H1 (cell line): ENCODE measurements at regions not wholly inside any gene's neighbourhood (a gene's known extent, or its start where the extent isn't known, plus 50 kb on each side); places are given as distances from the start of the nearest gene placed in this dataset.

Experiments used
- CTCF ChIA-PET: fragments of 300-600 bp; sonication (Branson Sonifier 250); formaldehyde crosslinking; loops from one replicate; lab custom pipeline; 2021; ENCODE audit not compliant: partially characterized antibody; lab: Charles Lee
- POLR2A ChIA-PET: fragments of 300-600 bp; sonication (Branson Sonifier 250); formaldehyde crosslinking; loops from one replicate; lab custom pipeline; 2021; ENCODE audit warnings: inconsistent platforms; ENCODE audit not compliant: partially characterized antibody; lab: Charles Lee
- DNase-seq, 2 experiments: peaks; one replicate each; pipeline versions ENCODE4 v3.0.0 to v3.0.0-alpha.2; 2010 to 2022; ENCODE audit warnings: low spot score in 2 of 2, low read depth in 1 of 2, mixed read lengths in 1 of 2
- FAIRE-seq: peaks from 2 replicates; lab custom pipeline; 2011; peaks lifted over from hg19 to GRCh38; lab: Jason Lieb, UNC
- H2AFZ ChIP-seq: 2 replicates; pipeline ENCODE4 v1.8.1; 2012; ENCODE audit warnings: low read length, inconsistent platforms
- H2AK5ac ChIP-seq: 2 replicates; pipeline ENCODE4 v1.6.1; 2013; ENCODE audit warnings: low read depth, low read length
- H2BK120ac ChIP-seq: replicated peaks from 2 replicates; pipeline ENCODE3; 2013; ENCODE audit warnings: low read depth, low read length, inconsistent platforms
- H2BK12ac ChIP-seq: 2 replicates; pipeline ENCODE4 v1.6.1; 2013; ENCODE audit warnings: low read depth, low read length
- H2BK15ac ChIP-seq: 2 replicates; pipeline ENCODE4 v1.6.1; 2013; ENCODE audit warnings: low read length
- H2BK20ac ChIP-seq: 2 replicates; pipeline ENCODE4 v1.6.1; 2013; ENCODE audit warnings: low read length
- H2BK5ac ChIP-seq: 2 replicates; pipeline ENCODE4 v1.6.1; 2013; ENCODE audit warnings: low read depth, low read length
- H3K14ac ChIP-seq: 2 replicates; pipeline ENCODE4 v1.6.1; 2013; ENCODE audit warnings: inconsistent platforms; ENCODE audit not compliant: insufficient read length
- H3K18ac ChIP-seq: 2 replicates; pipeline ENCODE4 v1.6.1; 2013; ENCODE audit warnings: low read length; ENCODE audit errors: extremely low read depth
- H3K23ac ChIP-seq: 2 replicates; pipeline ENCODE4 v1.6.1; 2013; ENCODE audit warnings: inconsistent platforms; ENCODE audit not compliant: insufficient read length
- H3K23me2 ChIP-seq: 2 replicates; pipeline ENCODE4 v1.6.1; 2013; ENCODE audit warnings: low read depth, low read length
- H3K27ac ChIP-seq: 2 replicates; pipeline ENCODE4 v1.6.1; 2011; ENCODE audit warnings: low read depth, low read length, inconsistent platforms
- H3K27me3 ChIP-seq, 4 experiments: replicated peaks in 1 of 4; 1 replicate in 1 of 4; 2 replicates in 3 of 4; pipeline versions ENCODE4 v1.6.1 to v1.8.1; 2011 to 2013; ENCODE audit warnings: low read length in 3 of 4, mild to moderate bottlenecking in 3 of 4, inconsistent platforms in 2 of 4, mixed read lengths in 2 of 4, moderate library complexity in 1 of 4; ENCODE audit not compliant: control insufficient read depth in 3 of 4, insufficient read depth in 3 of 4; ENCODE audit errors: extremely low read depth in 1 of 4
- H3K36me3 ChIP-seq, 4 experiments: 2 replicates each; pipeline versions ENCODE4 v1.6.1 to v1.8.1; 2011 to 2013; ENCODE audit warnings: mild to moderate bottlenecking in 4 of 4, low read length in 3 of 4, moderate library complexity in 2 of 4, control low read depth in 1 of 4, inconsistent platforms in 1 of 4; ENCODE audit not compliant: insufficient read depth in 4 of 4, control insufficient read depth in 2 of 4
- H3K4ac ChIP-seq: replicated peaks from 2 replicates; pipeline ENCODE3; 2013; ENCODE audit warnings: low read length, low read depth, mixed read lengths, inconsistent platforms; ENCODE audit not compliant: insufficient read length
- H3K4me1 ChIP-seq, 4 experiments: replicated peaks in 1 of 4; 1 replicate in 1 of 4; 2 replicates in 3 of 4; pipeline versions ENCODE4 v1.6.1 to v1.8.1; 2011 to 2013; ENCODE audit warnings: low read length in 3 of 4, inconsistent platforms in 2 of 4, mixed read lengths in 1 of 4; ENCODE audit not compliant: insufficient read depth in 4 of 4, control insufficient read depth in 3 of 4
- H3K4me2 ChIP-seq, 2 experiments: 2 replicates each; pipeline versions ENCODE4 v1.6.1 to v1.8.1; 2011 to 2013; ENCODE audit warnings: low read depth in 2 of 2, low read length in 2 of 2, control low read depth in 1 of 2, inconsistent platforms in 1 of 2, mild to moderate bottlenecking in 1 of 2; ENCODE audit not compliant: insufficient read depth in 1 of 2
- H3K4me3 ChIP-seq, 4 experiments: fragments of 200-600, 300-600 bp in 1 of 4; sonication (generic), shearing (Covaris generic), sonication (Bioruptor Twin) in 1 of 4; 2 replicates each; pipeline versions ENCODE4 v1.5.1 to v1.8.1; 2011 to 2016; ENCODE audit warnings: low read length in 4 of 4, low read depth in 3 of 4, control low read depth in 2 of 4, inconsistent platforms in 2 of 4, mild to moderate bottlenecking in 2 of 4, mixed read lengths in 1 of 4, moderate library complexity in 1 of 4; ENCODE audit not compliant: insufficient read depth in 2 of 4; ENCODE audit errors: extremely low read depth in 1 of 4
- H3K56ac ChIP-seq: replicated peaks from 2 replicates; pipeline ENCODE3; 2013; ENCODE audit warnings: low read depth, mild to moderate bottlenecking, mixed read lengths, low read length, inconsistent platforms; ENCODE audit not compliant: insufficient read length
- H3K79me1 ChIP-seq: 2 replicates; pipeline ENCODE4 v1.6.1; 2013; ENCODE audit warnings: low read depth, low read length, control low read depth
- H3K79me2 ChIP-seq, 2 experiments: 2 replicates each; pipeline versions ENCODE4 v1.6.1 to v1.8.1; 2012 to 2013; ENCODE audit warnings: low read length in 2 of 2, mild to moderate bottlenecking in 2 of 2, inconsistent platforms in 1 of 2; ENCODE audit not compliant: insufficient read depth in 2 of 2, control insufficient read depth in 1 of 2
- H3K9ac ChIP-seq, 4 experiments: replicated peaks in 1 of 4; 1 replicate in 1 of 4; 2 replicates in 3 of 4; pipeline versions ENCODE4 v1.6.1 to v1.8.1; 2011 to 2013; ENCODE audit warnings: low read depth in 3 of 4, low read length in 3 of 4, control low read depth in 2 of 4, mild to moderate bottlenecking in 2 of 4, moderate library complexity in 2 of 4, inconsistent platforms in 1 of 4; ENCODE audit errors: extremely low read depth in 1 of 4
- H3K9me3 ChIP-seq, 2 experiments: 2 replicates each; pipeline versions ENCODE4 v1.6.1 to v1.8.1; 2012 to 2013; ENCODE audit warnings: mild to moderate bottlenecking in 2 of 2, moderate library complexity in 2 of 2, control low read depth in 1 of 2, inconsistent platforms in 1 of 2, low read depth in 1 of 2, low read length in 1 of 2, mixed read lengths in 1 of 2; ENCODE audit not compliant: insufficient read depth in 2 of 2
- H4K20me1 ChIP-seq, 2 experiments: replicated peaks in 1 of 2; 2 replicates each; pipeline versions ENCODE3 to v1.8.1; 2011 to 2013; ENCODE audit warnings: inconsistent platforms in 2 of 2, low read length in 2 of 2, mild to moderate bottlenecking in 1 of 2; ENCODE audit not compliant: insufficient read depth in 2 of 2, control insufficient read depth in 1 of 2
- H4K5ac ChIP-seq: 2 replicates; pipeline ENCODE4 v1.6.1; 2013; ENCODE audit warnings: low read length, low read depth, mixed read lengths, inconsistent platforms; ENCODE audit not compliant: insufficient read length
- H4K8ac ChIP-seq: 2 replicates; pipeline ENCODE4 v1.8.0; 2013; ENCODE audit warnings: mild to moderate bottlenecking, moderate library complexity, low read length, inconsistent platforms; ENCODE audit not compliant: insufficient read depth; ENCODE audit errors: extremely low read depth
- H4K91ac ChIP-seq: replicated peaks from 2 replicates; pipeline ENCODE3; 2013; ENCODE audit warnings: low read length, mixed read lengths, inconsistent platforms; ENCODE audit not compliant: insufficient read length
- KDM5A ChIP-seq: fragments of 200-600 bp; IDR thresholded peaks from 2 replicates; pipeline ENCODE4 v1.7.1; 2012; ENCODE audit warnings: mild to moderate bottlenecking, low read length, inconsistent platforms, mixed read lengths
- TAF7 ChIP-seq: optimal IDR thresholded peaks from 2 replicates; pipeline ENCODE3; 2011; ENCODE audit warnings: low read depth, mild to moderate bottlenecking, inconsistent platforms, low read length, moderate library complexity, borderline replicate concordance
- WGBS, 2 experiments: shearing (Covaris generic) in 1 of 2; methylation state at CpG; one replicate each; pipeline versions ENCODE4 v1.1.6 to v1.1.7; 2013 to 2015; ENCODE audit warnings: low lambda C conversion rate in 2 of 2, mixed read lengths in 2 of 2, inconsistent platforms in 1 of 2, low coverage in 1 of 2, missing lambda C conversion rate in 1 of 2; ENCODE audit not compliant: insufficient replicate concordance in 2 of 2, insufficient coverage in 1 of 2, insufficient read length in 1 of 2; ENCODE audit errors: extremely low coverage in 1 of 2, missing lambda C conversion rate in 1 of 2; 5-methylcytosine and 5-hydroxymethylcytosine counted together

DNA sequence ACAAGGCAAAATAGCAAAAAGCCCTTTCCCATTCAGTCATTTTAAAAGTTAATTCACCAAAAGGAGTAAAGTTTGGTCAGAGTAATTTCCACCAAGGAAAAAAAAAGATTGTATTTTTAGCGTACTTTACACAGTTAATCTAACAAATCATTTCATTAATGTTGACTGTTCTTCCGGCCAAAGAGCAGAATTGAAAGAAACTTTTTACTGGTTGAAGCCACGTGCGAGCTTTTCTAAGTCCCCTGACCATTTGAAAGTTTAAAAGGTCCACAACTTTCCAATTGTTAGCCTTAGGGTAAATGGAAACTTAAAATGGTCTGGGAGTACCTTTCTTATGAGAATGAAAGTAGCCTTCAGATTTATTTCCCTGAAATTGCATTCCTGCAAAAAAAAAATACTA, 296.7 kb downstream of the ARL4A start:
- FAIRE-seq (no peak), DNase-seq (no peak)
- no peak overlapping the region for H3K4me2 ChIP-seq
- no peaks in the 10 kb centered on the region for H3K9me3 ChIP-seq
- H3K79me2 ChIP-seq = no peaks in the 10 kb centered on the region
- H4K20me1 ChIP-seq = no peaks in the 10 kb centered on the region
- no peak overlapping the region for H3K27ac ChIP-seq
- no peak overlapping the region for H2BK120ac ChIP-seq
- ChIA-PET POLR2A (no interaction called here), CTCF (no interaction called here)
- no peak overlapping the region for H2AK5ac ChIP-seq
- H3K4me3 ChIP-seq = no peak overlapping the region
- no peak overlapping the region for H3K9ac ChIP-seq
- H3K27me3 ChIP-seq = peaks cover 0 to 1% (median 0%) of the 10 kb centered on the region in 4 experiments; a peak in 1 of 7 replicates
- no peak overlapping the region for H4K5ac ChIP-seq
- H3K14ac ChIP-seq = no peak overlapping the region
- H3K18ac ChIP-seq = no peak overlapping the region
- H3K4ac ChIP-seq = no peak overlapping the region
- H3K23me2 ChIP-seq = no peaks in the 10 kb centered on the region
- no peaks in the 10 kb centered on the region for H3K79me1 ChIP-seq
- WGBS, 2 experiments = 92% methylated on average over 4 of the region's 4 CpGs; no CpG with 5 or more reads in 1 of the 2 experiments
- no peak for TF ChIP-seq KDM5A
- no peak for TF ChIP-seq TAF7
- H2BK12ac ChIP-seq = no peak overlapping the region
- no peak overlapping the region for H4K8ac ChIP-seq
- no peak overlapping the region for H2BK20ac ChIP-seq
- no peak overlapping the region for H2AFZ ChIP-seq
- no peak overlapping the region for H3K23ac ChIP-seq
- no peak overlapping the region for H4K91ac ChIP-seq
- H2BK5ac ChIP-seq = no peak overlapping the region
- H3K4me1 ChIP-seq = peaks cover 2 to 15% (median 4%) of the 10 kb centered on the region in 4 experiments
- H3K36me3 ChIP-seq = no peaks in the 10 kb centered on the region
- no peak overlapping the region for H2BK15ac ChIP-seq
- H3K56ac ChIP-seq = no peak overlapping the region
